Brain pericyte (primary cell): ENCODE measurements at regions not wholly inside any gene's neighbourhood (a gene's known extent, or its start where the extent isn't known, plus 50 kb on each side); places are given as distances from the start of the nearest gene placed in this dataset.

Source experiments
- DNase-seq: peaks from one replicate; pipeline ENCODE4 v3.0.0-alpha.2; 2012; ENCODE audit warnings: low read depth, low spot score

DNA sequence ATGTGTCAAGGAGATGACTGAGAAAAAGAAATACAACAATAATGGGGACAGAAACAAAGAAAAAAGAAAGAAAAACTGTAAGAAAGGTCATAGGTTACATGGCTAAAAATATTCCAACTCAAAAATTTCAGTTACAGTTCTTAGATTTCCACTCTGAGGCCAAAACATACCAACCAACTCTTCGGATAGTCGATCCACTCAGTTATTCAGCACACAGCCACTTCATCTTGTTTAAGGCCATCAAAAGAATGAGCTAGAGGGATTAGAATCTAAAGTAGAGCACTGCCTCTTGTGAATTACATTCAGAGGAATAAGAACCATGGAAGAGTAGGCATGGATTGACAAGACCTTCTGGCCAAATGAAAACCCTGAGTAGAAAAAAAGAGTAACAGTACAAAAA lies 277.0 kb downstream of the MRPL39 start:
- DNase-seq = no peak

DNA sequence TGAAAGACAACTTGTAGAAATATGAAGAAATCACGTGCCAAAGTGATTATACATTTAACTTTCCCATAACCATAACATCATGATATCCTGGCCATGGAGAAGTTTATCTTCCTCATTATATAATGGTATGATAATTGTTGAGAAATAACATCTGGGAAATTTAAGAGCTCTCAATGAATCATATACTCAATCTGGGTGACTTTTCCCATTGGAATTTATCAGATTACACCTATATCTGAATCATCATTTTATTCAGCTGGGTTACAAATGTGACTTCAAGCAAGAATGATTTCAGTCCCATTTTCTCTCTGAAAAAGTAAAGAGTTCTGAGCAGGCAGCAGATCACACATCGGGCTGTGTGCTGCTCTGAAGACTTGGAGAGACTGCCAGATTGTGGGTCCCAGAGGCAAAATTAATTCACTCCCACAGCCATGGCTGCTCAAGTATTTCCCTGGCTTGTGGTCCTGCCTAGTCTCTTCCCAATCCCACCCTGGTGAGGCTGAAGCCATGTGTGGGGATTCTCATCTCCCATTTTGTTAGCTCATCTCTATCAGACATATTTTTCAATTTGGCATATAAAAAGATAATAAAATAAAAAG lies 278.0 kb downstream of the MRPL39 start:
- no peak for DNase-seq

GRCh38 chr21:25328736-25329135 lies 278.5 kb downstream of the MRPL39 start:
- no peak for DNase-seq

- DNase-seq = no peak
These were observed 281.1 kb downstream of the MRPL39 start for GRCh38 chr21:25326181-25326580.

GRCh38 chr21:25324666-25325065 lies 282.6 kb downstream of the MRPL39 start:
- DNase-seq = no peak

DNA sequence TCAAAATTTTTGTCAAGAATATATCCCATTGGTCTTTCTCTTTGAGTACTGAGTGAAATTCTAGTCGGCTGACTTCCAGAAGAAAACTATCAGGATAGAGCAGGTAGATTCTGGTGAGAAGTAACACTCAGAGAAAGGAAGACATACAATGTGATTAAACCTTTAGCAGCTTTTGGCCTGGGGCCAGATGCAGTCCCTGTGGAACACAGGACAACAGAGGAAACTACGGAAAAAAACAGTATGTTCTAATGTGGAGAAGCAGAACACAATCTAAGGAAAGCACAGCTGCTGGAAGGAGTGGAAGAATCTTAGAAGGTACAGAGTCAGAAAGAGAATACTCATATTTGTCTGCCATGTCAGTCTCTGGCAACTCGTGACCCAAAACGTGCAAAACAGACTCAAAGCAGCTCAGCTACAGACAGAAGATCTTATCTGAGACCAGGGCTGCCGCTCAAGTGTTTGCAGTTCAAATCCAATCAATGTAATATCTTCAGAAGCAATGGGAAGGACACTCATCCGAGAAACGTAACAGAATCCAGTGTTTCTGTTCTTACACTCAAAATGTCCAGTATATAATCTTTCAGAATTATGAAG lies 283.8 kb downstream of the MRPL39 start:
- no peak for DNase-seq

GRCh38 chr21:25314247-25314646 lies 293.0 kb downstream of the MRPL39 start:
- DNase-seq = no peak

GRCh38 chr21:25313829-25314228 lies 293.5 kb downstream of the MRPL39 start:
- no peak for DNase-seq

DNA sequence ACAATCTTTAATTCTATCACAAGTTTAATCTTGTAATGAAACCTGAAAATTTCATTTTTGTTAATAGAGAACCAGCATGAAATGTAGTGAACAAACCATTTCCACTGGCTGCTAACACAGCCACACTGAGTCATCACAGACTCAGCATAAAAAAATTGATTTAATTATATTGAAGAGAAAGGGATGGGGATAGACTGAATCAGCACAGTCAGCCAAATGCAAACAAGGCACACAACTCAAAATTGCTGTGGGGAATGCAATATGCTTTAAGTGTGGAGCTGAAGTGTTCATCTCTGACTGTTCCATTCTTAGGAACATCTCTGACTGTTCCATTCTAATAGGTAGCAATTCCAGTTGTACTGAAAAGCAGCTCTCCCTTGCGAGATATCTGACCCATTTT lies 299.8 kb downstream of the MRPL39 start:
- DNase-seq = no peak

DNA sequence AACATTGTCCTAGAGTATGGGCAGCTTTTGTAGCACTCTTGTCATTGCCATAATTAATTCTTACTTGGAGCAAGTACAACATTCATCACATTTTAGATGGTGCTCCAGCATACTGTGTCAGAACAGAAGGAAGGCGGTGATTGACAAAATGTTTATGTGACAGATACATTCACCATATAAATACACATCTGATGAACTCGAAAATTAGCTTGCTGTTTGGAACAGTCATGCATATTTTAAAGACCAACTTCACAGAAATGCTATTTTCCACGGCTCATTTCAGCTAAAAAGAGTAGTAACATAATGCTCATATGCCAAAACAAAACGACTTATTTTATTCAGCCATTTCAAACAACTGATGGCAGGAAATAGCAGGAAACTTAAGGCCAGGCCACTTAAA lies 302.7 kb downstream of the MRPL39 start:
- DNase-seq = no peak

DNA sequence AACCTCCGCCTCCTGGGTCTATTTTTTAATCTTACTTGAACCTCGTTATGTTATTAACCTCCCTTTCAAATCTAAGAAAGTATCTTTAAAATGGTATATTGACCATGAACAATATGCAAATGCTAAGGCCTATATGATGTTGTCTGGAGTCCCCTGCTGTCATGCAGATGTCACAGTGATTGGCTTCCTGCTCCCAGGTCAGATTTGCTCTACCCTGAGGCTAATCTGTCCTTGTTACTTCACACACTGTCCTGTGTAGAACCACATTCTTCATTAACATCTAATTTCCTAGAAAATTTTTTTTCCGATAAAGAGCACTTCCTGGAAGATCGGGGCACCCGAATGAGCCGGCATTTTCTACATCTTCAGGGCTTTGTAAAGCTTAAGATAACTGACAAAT lies 306.6 kb downstream of the MRPL39 start:
- no peak for DNase-seq

- no peak for DNase-seq
These were observed 308.5 kb downstream of the MRPL39 start for GRCh38 chr21:25298512-25299491.

DNA sequence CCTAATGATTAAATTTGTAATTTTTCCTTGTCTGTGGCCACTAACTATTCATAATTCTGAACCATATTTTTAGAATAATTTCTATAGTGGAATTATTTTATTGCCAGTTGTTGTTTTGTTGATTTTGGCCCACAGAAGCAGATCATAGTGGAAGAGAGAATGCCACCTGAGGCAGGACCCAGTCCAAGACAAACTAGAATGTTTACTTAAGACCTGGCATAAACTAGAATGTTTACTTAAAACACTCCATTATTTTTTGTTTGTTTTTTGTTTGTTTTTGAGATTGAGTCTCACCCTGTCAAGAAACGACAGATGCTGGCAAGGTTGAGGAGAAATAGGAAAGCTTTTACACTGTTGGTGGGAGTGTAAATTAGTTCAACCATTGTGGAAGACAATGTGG lies 310.2 kb downstream of the MRPL39 start:
- no peak for DNase-seq

GRCh38 chr21:25296252-25296651 lies 311.0 kb downstream of the MRPL39 start:
- no peak for DNase-seq

DNA sequence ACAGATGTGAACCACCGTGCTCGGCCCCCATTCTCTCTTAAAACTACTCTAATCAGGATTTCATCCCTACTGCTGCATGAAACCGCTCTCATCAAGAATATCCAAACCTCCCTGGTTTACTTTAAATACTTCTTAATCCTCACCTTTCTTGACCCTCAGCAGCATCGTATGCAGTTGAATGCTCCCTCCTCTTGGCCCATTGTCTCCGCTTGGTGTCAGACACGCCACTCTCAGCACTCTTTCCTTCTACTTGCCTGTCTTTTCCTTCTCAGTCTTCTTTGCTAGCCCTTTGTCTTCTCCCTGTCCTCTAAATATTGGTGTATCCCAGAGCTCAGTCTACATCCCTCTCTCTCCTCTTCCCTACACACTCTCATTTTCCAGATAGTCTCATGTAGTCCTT lies 314.9 kb downstream of the MRPL39 start:
- no peak for DNase-seq

- no peak for DNase-seq
These were observed 323.6 kb downstream of the MRPL39 start for GRCh38 chr21:25283720-25284119.

GRCh38 chr21:25281134-25281533 lies 326.1 kb downstream of the MRPL39 start:
- no peak for DNase-seq

GRCh38 chr21:25280061-25280460 lies 327.2 kb downstream of the MRPL39 start:
- no peak for DNase-seq

DNA sequence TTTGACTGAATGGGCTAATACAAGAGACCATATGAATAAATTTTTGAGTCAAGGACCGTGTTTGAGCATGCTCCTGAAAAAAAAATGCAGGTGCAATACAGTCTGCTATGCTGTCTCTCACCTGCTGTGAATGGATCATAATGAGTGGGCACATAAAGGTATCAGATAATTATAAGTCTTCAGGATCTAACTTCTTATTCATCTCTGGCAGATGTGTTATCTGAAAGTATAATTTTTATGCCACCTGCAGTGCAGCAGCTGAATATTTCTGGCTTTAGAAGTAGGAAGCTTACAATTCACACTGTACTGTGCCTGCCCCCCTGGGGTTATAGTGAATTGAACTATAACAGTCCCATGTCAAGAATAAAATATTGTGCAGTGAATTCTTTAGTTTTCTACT lies 333.3 kb downstream of the MRPL39 start:
- DNase-seq = no peak

DNA sequence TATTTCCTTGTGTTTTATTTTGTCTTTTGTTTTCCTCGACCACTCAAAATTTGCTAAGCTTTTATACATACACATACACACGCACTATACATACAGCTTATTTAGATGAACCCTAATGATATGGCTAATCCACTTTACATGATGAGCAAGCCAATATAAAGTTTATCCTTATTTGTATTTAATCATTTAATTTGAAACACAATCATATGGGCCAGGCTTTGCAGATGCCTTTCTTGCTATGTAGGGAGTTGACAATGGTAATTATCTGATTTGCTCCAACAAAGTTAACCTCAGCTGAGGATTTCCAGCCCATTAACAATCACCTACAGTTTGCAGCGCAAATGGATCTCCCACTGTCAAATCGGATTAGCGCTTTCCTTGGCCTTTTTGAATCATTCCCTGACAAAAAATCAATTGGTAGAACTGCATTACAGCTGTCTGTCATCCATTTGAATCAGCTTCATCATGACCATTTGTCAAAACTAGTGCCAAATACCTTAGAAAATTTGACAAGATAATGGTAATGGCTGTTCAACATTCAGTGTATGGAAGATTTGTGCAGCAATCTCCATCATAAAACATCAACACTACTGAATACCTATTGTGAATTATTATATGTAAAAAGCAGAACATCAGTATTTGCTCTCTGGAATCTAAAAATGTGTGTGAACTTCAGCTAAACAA lies 352.6 kb downstream of the MRPL39 start:
- no peak for DNase-seq

DNA sequence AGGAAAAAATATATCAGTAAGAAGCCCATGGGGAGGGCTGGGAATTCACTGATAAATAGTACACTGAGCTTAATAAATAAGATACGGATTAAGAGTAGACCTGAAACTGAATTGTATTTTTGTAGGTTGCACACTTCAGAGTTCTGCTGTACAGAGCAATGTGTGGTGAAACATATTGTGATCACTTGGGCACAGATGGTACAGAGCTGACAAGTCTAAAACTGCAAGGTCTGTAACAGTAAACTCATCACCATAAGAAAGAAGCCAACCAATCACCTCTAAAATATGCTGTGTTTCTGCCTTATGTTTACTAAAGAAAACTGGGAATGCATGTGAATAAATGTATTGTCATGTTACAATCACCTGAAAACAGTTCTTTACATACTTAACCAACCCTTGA lies 360.7 kb downstream of the MRPL39 start:
- no peak for DNase-seq

DNA sequence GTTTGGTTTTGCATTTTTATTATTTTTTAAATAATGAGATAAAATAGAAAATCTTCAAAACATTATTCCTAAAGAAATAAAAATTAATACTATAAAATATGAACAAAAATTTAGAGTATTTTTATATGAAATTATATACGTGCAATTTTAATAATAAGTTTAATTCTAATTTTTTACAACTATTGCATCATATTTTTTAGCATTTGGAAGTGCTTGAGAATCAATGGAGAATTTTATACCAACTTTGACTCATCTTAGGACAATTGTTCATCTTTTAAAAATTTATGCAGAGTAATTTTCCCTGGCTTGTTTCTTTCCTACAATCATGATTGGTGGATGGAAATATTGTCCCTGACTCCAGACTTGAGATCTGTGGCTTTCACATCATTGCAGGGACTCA lies 362.5 kb downstream of the MRPL39 start:
- DNase-seq = no peak
